A549 (cell line): ENCODE measurements at regions not wholly inside any gene's neighbourhood (a gene's known extent, or its start where the extent isn't known, plus 50 kb on each side); places are given as distances from the start of the nearest gene placed in this dataset.

Experiments used
- ATAC-seq, 2 experiments: fragments of 200-7000 bp in 1 of 2; fragments of >200 bp in 1 of 2; cut with Nextera tagmentation in 1 of 2; cut with Tn5 transposase in 1 of 2; 3 replicates each; pipeline versions ENCODE4 v1.8.0 to v1.9.1; 2018 to 2020; ENCODE audit warnings: mild to moderate bottlenecking in 1 of 2, moderate library complexity in 1 of 2
- CTCF ChIA-PET: fragments of 300-600 bp; sonication (Branson Sonifier 250); formaldehyde crosslinking; extraction: SDS; loops from one replicate; lab custom pipeline; 2021; ENCODE audit warnings: antibody characterized with exemption, inconsistent platforms; lab: Yijun Ruan, JAX
- POLR2A ChIA-PET: fragments of 350-600 bp; formaldehyde crosslinking; extraction: SDS; loops from one replicate; lab custom pipeline; 2021; ENCODE audit warnings: antibody characterized with exemption, inconsistent platforms; lab: Yijun Ruan, JAX
- DNase-seq, 2 experiments: peaks; one replicate each; pipeline versions ENCODE4 v3.0.0 to v3.0.0-alpha.2; 2011 to 2016; ENCODE audit warnings: low read depth in 1 of 2, low spot score in 1 of 2
- FAIRE-seq: peaks from 2 replicates; lab custom pipeline; 2011; peaks lifted over from hg19 to GRCh38; lab: Jason Lieb, UNC
- H3K27ac ChIP-seq, 2 experiments: fragments of >200 bp; sonication (Bioruptor Twin); formaldehyde crosslinking; 3 replicates each; pipeline ENCODE4 v1.5.1; 2016 to 2017
- H3K4me1 ChIP-seq: fragments of >200 bp; sonication (Bioruptor Twin); formaldehyde crosslinking; 3 replicates; pipeline ENCODE4 v1.6.1; 2016
- H3K4me2 ChIP-seq: fragments of >200 bp; sonication (Bioruptor Twin); formaldehyde crosslinking; 3 replicates; pipeline ENCODE4 v1.6.1; 2016
- H3K4me3 ChIP-seq: fragments of >200 bp; sonication (Bioruptor Twin); formaldehyde crosslinking; 3 replicates; pipeline ENCODE4 v1.5.1; 2016
- H3K9me3 ChIP-seq: fragments of >200 bp; sonication (Bioruptor Twin); formaldehyde crosslinking; 3 replicates; pipeline ENCODE4 v1.6.1; 2016
- CHD2 ChIP-seq: fragments of 150-350 bp; IDR thresholded peaks from 2 replicates; pipeline ENCODE4 v1.6.1; 2014; ENCODE audit warnings: low read length; ENCODE audit not compliant: partially characterized antibody
- E2F6 ChIP-seq: IDR thresholded peaks from 2 replicates; pipeline ENCODE4 v1.6.1; 2012; ENCODE audit warnings: low read depth, borderline replicate concordance
- EP300 ChIP-seq, 2 experiments: fragments of >200 bp; sonication (Bioruptor Twin); formaldehyde crosslinking; IDR thresholded peaks; 2 replicates in 1 of 2; 3 replicates in 1 of 2; pipeline ENCODE4 v1.6.1; 2016 to 2017
- FOSB ChIP-seq: fragments of 250-450 bp; sonication (Bioruptor Pico); IDR thresholded peaks from 2 replicates; pipeline ENCODE4 v1.5.0; 2020; ENCODE audit warnings: mild to moderate bottlenecking, moderate library complexity
- FOSL2 ChIP-seq, 2 experiments: fragments of 450-650 bp in 1 of 2; fragments of >200 bp in 1 of 2; sonication (Bioruptor Twin) in 1 of 2; formaldehyde crosslinking; IDR thresholded peaks; 2 replicates each; pipeline versions ENCODE4 v1.5.0 to v1.6.1; 2016 to 2020; ENCODE audit warnings: mild to moderate bottlenecking in 1 of 2, moderate library complexity in 1 of 2
- FOXS1 ChIP-seq: fragments of 250-450 bp; sonication (Bioruptor Pico); IDR thresholded peaks from 2 replicates; pipeline ENCODE4 v1.5.0; 2020; ENCODE audit warnings: mild to moderate bottlenecking, moderate library complexity
- GATA3 ChIP-seq: IDR thresholded peaks from 2 replicates; pipeline ENCODE4 v1.6.1; 2012; ENCODE audit warnings: borderline replicate concordance
- HOXB13 ChIP-seq: fragments of 250-450 bp; sonication (Bioruptor Pico); IDR thresholded peaks from 2 replicates; pipeline ENCODE4 v1.5.0; 2020; ENCODE audit warnings: low read depth, mild to moderate bottlenecking, moderate library complexity
- JUN ChIP-seq, 2 experiments: fragments of >200 bp; sonication (Bioruptor Twin); formaldehyde crosslinking; IDR thresholded peaks; 2 replicates in 1 of 2; 3 replicates in 1 of 2; pipeline ENCODE4 v1.6.1; 2016 to 2017
- JUNB ChIP-seq: fragments of >200 bp; sonication (Bioruptor Twin); formaldehyde crosslinking; IDR thresholded peaks from 2 replicates; pipeline ENCODE4 v1.6.1; 2016
- KDM1A ChIP-seq: fragments of 200-600 bp; sonication (generic); IDR thresholded peaks from 2 replicates; pipeline ENCODE4 v1.6.1; 2016; ENCODE audit warnings: low read depth, mild to moderate bottlenecking
- NFE2L2 ChIP-seq: fragments of 150-350 bp; conservative IDR thresholded peaks from 2 replicates; pipeline ENCODE4 v1.6.1; 2014; ENCODE audit warnings: low read length
- NPAS2 ChIP-seq: fragments of 250-450 bp; sonication (Bioruptor Pico); IDR thresholded peaks from 2 replicates; pipeline ENCODE4 v1.8.0; 2022; ENCODE audit warnings: mild to moderate bottlenecking, moderate library complexity, borderline replicate concordance
- PHF8 ChIP-seq: fragments of 200-600 bp; sonication (generic); IDR thresholded peaks from 2 replicates; pipeline ENCODE4 v1.6.1; 2016; ENCODE audit warnings: low read depth, mild to moderate bottlenecking, antibody characterized with exemption, moderate library complexity, borderline replicate concordance
- POLR2AphosphoS2 ChIP-seq: conservative IDR thresholded peaks from 2 replicates; pipeline ENCODE4 v1.6.1; 2012; ENCODE audit warnings: low read length, improper control_type of control experiment, inconsistent platforms
- RAD21 ChIP-seq, 2 experiments: fragments of >200 bp in 1 of 2; sonication (Bioruptor Twin) in 1 of 2; formaldehyde crosslinking in 1 of 2; IDR thresholded peaks in 1 of 2; conservative IDR thresholded peaks in 1 of 2; 2 replicates in 1 of 2; 3 replicates in 1 of 2; pipeline ENCODE4 v1.6.1; 2012 to 2018; ENCODE audit warnings: inconsistent platforms in 1 of 2
- RARB ChIP-seq: fragments of 250-450 bp; sonication (Bioruptor Pico); IDR thresholded peaks from 2 replicates; pipeline ENCODE4 v1.8.0; 2021; ENCODE audit warnings: mild to moderate bottlenecking, moderate library complexity
- TFCP2L1 ChIP-seq: fragments of 250-450 bp; sonication (Bioruptor Pico); IDR thresholded peaks from 2 replicates; pipeline ENCODE4 v1.5.0; 2021; ENCODE audit warnings: mild to moderate bottlenecking
- TP53 ChIP-seq: fragments of 250-450 bp; sonication (Bioruptor Pico); IDR thresholded peaks from 2 replicates; pipeline ENCODE4 v1.5.0; 2021; ENCODE audit warnings: mild to moderate bottlenecking, moderate library complexity
- USF2 ChIP-seq: fragments of 450-650 bp; IDR thresholded peaks from 2 replicates; pipeline ENCODE4 v1.6.1; 2014; ENCODE audit warnings: antibody characterized with exemption
- ZC3H11A ChIP-seq: fragments of 450-650 bp; IDR thresholded peaks from 2 replicates; pipeline ENCODE4 v1.6.1; 2014; ENCODE audit warnings: antibody characterized with exemption, mild to moderate bottlenecking
- ZNF302 ChIP-seq: fragments of 250-450 bp; sonication (Bioruptor Pico); IDR thresholded peaks from 2 replicates; pipeline ENCODE4 v1.9.0; 2021; ENCODE audit warnings: inconsistent platforms, mild to moderate bottlenecking, moderate library complexity
- WGBS: methylation state at CpG from one replicate; pipeline ENCODE4 v1.1.6; 2017; ENCODE audit errors: missing lambda C conversion rate; 5-methylcytosine and 5-hydroxymethylcytosine counted together
- TF ChIP-seq, protein P1 (sequence below): fragments of >200 bp; sonication (Bioruptor Twin); formaldehyde crosslinking; IDR thresholded peaks from 3 replicates; pipeline ENCODE4 v1.6.1; 2016
- TF ChIP-seq, protein P2 (sequence below): IDR thresholded peaks from 2 replicates; pipeline ENCODE4 v1.6.1; 2012
- TF ChIP-seq, protein P3 (sequence below): fragments of >200 bp; sonication (Bioruptor Twin); formaldehyde crosslinking; IDR thresholded peaks from 2 replicates; pipeline ENCODE4 v1.6.1; 2016

DNA sequence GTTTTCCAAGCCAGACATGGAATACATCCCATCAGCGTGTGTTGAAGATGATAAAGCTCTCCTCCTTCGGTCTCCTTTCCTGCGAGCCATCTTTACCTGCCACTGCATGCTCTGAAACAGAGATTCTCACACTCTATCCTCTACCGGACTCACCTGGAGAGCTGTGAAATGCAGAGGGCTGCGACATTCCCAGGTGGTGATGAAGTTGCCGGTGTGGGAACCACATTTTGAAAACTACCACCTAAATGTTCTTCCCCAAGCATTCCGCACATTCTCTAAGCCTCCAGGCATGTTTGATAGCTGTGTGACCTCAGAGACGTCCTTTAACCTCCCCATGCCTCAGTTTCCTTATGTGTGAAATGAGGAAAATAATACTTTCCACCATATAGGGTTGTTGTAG is 226.2 kb upstream of the RAB6C start:
- CTCF ChIA-PET = interaction anchor here (1.1 kb wide), 1 partner anchor 8 kb away, joined by 4 read pairs; no protein-coding TSS in a partner anchor
- no peak for DNase-seq
- Histone ChIP-seq H3K4me3 (no peak overlapping the region), H3K27ac (no peak overlapping the region), H3K4me2 (no peak overlapping the region), H3K9me3 (no peaks in the 10 kb centered on the region), H3K4me1 (no peaks in the 10 kb centered on the region)
- no peak for ATAC-seq
- POLR2A ChIA-PET = no interaction called here
- 27% methylated on average over 8 of the region's 8 CpGs for WGBS
- FAIRE-seq = no peak
- TF ChIP-seq FOSL2 (IDR thresholded peaks at IDR 0.05) (no peak), FOSL2 (CRISPR knock-in tag; IDR thresholded peaks at IDR 0.05) (no peak), NFE2L2 (no peak), JUN (IDR thresholded peaks at IDR 0.05) (no peak), FOXS1 (no peak), HOXB13 (CRISPR knock-in tag) (no peak), E2F6 (no peak), PHF8 (no peak)

DNA sequence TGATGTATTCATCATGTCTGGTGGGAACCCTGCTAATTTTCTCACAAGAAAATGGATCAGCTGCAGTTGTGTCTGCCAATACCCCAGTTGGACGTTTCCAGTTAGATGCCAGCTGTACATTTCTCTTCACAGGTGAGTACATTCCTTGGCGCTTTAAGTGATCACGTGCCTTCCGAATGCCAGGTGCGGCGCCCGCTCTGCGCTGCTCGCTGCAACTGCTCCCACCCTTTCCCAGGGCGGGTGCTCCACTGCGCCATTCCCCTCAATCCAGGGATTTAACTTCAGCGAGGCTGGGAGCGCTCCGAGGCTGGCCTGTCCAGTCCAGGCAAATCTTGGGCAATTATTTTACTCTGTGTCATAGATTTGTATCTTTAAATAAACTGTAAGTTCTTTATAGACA is 225.0 kb upstream of the RAB6C start:
- 64% methylated on average over 14 of the region's 14 CpGs for WGBS
- Histone ChIP-seq H3K4me1 (no peaks in the 10 kb centered on the region), H3K4me3 (no peak overlapping the region), H3K9me3 (no peaks in the 10 kb centered on the region), H3K27ac (no peak overlapping the region), H3K4me2 (no peak overlapping the region)
- FAIRE-seq (no peak), DNase-seq (no peak), ATAC-seq (no peak)
- TF ChIP-seq TP53 (CRISPR knock-in tag) = no peak
- TF ChIP-seq RARB (CRISPR knock-in tag) = no peak
- TF ChIP-seq NPAS2 (CRISPR knock-in tag) = no peak
- ChIA-PET CTCF (no interaction called here), POLR2A (no interaction called here)

- TF ChIP-seq, protein P1, sequence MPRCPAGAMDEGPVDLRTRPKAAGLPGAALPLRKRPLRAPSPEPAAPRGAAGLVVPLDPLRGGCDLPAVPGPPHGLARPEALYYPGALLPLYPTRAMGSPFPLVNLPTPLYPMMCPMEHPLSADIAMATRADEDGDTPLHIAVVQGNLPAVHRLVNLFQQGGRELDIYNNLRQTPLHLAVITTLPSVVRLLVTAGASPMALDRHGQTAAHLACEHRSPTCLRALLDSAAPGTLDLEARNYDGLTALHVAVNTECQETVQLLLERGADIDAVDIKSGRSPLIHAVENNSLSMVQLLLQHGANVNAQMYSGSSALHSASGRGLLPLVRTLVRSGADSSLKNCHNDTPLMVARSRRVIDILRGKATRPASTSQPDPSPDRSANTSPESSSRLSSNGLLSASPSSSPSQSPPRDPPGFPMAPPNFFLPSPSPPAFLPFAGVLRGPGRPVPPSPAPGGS = no peak
- TF ChIP-seq, protein P2, sequence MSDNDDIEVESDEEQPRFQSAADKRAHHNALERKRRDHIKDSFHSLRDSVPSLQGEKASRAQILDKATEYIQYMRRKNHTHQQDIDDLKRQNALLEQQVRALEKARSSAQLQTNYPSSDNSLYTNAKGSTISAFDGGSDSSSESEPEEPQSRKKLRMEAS = no peak
- TF ChIP-seq ZNF302 (CRISPR knock-in tag) (no peak), EP300 (IDR thresholded peaks at IDR 0.05) (no peak), JUN (IDR thresholded peaks at IDR 0.05) (no peak), JUNB (no peak), FOSB (no peak), RAD21 (conservative IDR thresholded peaks at IDR 0.05 in 1 of 2, IDR thresholded peaks at IDR 0.05 in 1 of 2) (no peak), PHF8 (no peak), USF2 (no peak), POLR2AphosphoS2 (no peak), TFCP2L1 (no peak), HOXB13 (CRISPR knock-in tag) (no peak), GATA3 (no peak), ZC3H11A (no peak), KDM1A (no peak), CHD2 (no peak), FOXS1 (no peak)
- TF ChIP-seq, protein P3, sequence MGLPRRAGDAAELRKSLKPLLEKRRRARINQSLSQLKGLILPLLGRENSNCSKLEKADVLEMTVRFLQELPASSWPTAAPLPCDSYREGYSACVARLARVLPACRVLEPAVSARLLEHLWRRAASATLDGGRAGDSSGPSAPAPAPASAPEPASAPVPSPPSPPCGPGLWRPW = no peak
- TF ChIP-seq, all 56 proteins: peak for 0
- FAIRE-seq = no peak
- Histone ChIP-seq H3K27ac (no peak overlapping the region), H3K4me1 (no peaks in the 10 kb centered on the region), H3K4me2 (no peak overlapping the region), H3K4me3 (no peak overlapping the region), H3K9me3 (no peaks in the 10 kb centered on the region)
- ChIA-PET CTCF (no interaction called here), POLR2A (no interaction called here)
- DNase-seq = no peak
- ATAC-seq = no peak
- 18% methylated on average over 6 of the region's 6 CpGs for WGBS
Observed at GRCh38 chr2:129754831-129755230, 224.6 kb upstream of the RAB6C start.
